ENCODE measurements at regions not wholly inside any gene's neighbourhood (a gene's known extent, or its start where the extent isn't known, plus 50 kb on each side); places are given as distances from the start of the nearest gene placed in this dataset.
"Not testable (repeated sequence)": the region's sequence is repeated elsewhere in the genome, so short reads cannot be mapped to it uniquely, and the experiment has no call there.

GRCh38 chr21:36207577-36208320, 51.1 kb downstream of the DOP1B start:
- no peak for DNase-seq

DNA sequence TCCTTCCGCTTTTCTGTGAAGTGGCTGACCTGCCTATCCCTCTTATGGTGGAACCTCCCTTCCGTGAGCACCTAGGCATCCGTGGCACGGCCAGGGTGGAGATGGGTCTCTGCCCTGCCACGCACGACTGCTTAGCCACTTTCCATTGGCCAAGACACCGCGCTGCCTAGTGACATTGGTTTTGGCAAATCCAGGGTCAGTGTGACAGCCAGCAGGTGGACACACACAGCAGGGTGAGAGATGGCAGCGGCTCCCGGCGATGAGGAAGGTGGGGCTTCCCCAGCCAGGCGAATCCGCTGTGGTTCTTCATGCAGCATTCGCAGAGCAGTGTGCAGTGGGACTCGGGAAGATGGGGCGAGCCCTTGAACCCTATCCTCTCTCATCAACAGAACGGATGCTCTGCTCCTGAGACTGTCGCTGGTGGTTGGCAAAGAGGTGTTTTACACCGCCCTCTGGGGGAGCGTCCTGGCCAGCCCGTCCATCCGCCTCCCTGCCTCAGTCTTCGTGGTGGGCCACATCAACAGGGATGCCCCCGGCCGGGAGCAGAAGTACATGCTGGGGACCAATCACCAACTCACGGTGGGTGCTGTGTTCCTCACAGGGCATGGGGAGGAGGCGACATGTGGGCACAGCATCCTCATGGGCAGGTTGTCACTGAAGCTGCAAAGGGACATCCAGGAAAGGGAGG, 51.8 kb downstream of the DOP1B start:
- DNase-seq = no peak

DNA sequence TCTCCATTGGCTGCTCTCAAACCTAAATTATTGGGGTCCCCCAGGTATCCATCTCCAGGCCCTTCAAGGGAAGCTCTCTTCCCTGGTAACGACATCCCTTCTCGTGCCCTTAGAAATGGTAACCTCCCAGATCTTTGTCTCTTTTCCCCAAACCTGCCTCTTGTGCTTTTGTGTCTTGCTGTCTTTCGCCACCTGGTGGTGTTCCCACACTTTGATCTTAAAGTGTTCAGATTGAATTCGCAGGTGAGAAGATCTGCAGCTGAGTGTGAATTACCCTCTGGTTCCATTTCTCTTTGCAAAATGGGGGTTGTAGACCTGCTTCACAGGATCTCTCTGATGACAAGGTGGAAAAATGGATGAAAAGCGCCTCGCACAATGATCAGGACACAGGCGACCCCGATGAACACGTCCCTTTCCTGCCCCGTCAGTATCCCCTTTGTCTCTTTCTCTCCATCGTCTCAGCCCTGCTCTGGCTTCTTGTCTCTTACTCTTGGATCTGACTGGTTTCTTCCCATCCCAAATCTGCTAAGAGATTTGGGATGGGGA, 53.1 kb downstream of the DOP1B start:
- DNase-seq = peak; percentile 62

- no peak for DNase-seq
Measured at GRCh38 chr21:36210779-36211659, 54.4 kb downstream of the DOP1B start.

GRCh38 chr21:36211660-36212512, 55.3 kb downstream of the DOP1B start:
- no peak for DNase-seq

- no peak for DNase-seq
Measured at GRCh38 chr21:36212513-36212780, 55.8 kb downstream of the DOP1B start.

DNA sequence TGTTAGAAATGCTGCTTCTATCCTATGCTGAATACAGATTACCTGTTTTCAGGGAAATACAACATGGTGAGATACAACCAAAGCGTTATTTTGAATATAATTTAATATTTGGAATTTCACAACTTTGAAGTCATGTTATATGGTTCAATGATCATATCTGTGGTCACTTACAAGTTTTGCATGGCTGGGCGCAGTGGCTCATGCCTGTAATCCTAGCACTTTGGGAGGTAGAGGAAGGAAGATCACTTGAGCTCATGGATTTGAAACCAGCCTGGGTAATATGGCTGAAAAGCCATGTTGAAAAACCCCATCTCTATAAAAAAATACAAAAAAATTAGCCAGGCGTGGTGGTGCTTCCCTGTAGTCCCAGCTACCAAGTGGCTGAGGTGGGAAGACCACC, 57.9 kb downstream of the DOP1B start:
- DNase-seq = no peak

GRCh38 chr21:36217743-36218142, 61.1 kb downstream of the DOP1B start:
- no peak for DNase-seq

DNA sequence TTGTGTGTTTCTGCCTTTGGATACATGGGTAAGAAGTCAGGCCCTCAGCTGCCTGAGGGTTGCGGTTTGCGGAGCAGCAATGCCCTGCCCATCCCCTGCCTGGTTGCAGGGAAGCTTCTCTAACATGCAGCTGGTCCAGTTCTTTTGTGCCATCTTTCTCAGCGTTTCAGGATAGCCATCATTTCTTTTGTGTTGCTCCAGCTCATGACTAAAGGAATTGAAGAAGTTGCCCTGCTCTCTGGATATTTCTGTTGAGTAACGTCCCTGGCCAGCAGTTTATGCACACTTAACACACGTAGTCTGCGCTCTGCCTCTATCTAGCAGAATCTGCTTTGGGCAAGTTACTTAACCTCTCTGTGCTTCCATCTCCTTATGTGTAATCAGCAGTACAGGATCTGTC, 62.1 kb downstream of the DOP1B start:
- no peak for DNase-seq

GRCh38 chr21:36223451-36223850, 66.8 kb downstream of the DOP1B start:
- DNase-seq = no peak

DNA sequence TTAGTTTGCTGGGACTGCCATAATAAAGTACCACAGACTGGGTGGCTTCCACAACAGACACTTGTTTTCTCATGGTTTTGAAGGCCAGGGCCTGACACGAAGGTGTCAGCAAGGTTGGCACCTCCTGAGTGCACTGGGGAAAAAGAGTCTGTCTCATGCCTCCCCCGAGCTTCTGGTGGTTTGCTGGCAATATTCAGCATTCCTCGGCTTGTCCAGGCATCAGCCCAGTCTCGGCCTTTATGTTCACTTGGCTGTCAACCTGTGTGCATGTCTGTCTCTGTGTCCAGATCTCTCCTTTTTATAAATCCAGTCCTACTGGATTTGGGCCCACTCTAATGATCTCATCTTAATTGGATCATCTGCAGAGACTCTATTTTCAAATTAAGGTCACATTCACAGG, 72.6 kb downstream of the DOP1B start:
- DNase-seq = no peak

- not testable (repeated sequence) for DNase-seq
Measured at GRCh38 chr21:36231444-36231843, 74.8 kb downstream of the DOP1B start.

- no peak for DNase-seq
Measured at GRCh38 chr21:36232641-36233040, 76.0 kb downstream of the DOP1B start.

GRCh38 chr21:36235058-36235582, 78.5 kb downstream of the DOP1B start:
- no peak for DNase-seq

- no peak for DNase-seq
Measured at GRCh38 chr21:36236052-36236730, 79.6 kb downstream of the DOP1B start.

GRCh38 chr21:36237441-36237840, 80.8 kb downstream of the DOP1B start:
- DNase-seq = no peak

DNA sequence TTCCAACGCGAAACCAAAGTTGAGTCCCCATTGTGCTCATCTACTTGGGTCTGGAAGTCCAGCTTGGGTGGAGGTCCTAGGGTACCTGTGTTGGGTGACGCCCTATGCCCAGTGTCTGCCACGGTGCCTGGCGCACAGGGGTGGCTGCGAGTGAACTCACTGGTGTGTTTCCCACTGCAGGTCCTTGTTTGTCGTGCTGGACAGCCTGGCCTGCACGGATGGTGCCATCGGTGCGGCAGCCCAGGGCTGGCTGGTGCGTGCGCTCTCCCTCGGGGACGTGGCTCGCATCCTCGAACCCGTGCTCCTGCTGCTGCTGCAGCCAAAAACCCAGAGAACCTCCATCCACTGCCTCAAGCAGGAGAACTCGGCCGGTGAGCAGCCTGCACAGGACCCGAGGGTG, 80.4 kb upstream of the MORC3 start:
- no peak for DNase-seq

DNA sequence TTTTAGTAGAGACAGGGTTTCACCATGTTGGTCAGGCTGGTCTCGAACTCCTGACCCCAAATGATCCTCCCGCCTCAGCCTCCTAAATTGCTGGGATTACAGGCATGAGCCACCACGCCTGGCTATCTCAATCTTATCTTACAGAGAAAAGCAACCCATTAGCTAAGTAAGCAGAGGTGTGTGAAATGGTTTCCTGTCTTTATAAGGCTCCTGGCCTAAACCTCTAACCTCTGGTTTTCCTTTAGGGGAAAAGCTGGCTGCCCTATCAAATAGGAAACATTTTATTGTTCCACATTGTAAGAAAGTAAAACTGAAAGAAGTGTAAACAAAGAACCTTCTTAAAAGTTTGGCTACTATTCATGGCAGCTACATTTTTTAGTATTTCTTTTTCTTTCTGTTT, 78.3 kb upstream of the MORC3 start:
- DNase-seq = no peak

DNA sequence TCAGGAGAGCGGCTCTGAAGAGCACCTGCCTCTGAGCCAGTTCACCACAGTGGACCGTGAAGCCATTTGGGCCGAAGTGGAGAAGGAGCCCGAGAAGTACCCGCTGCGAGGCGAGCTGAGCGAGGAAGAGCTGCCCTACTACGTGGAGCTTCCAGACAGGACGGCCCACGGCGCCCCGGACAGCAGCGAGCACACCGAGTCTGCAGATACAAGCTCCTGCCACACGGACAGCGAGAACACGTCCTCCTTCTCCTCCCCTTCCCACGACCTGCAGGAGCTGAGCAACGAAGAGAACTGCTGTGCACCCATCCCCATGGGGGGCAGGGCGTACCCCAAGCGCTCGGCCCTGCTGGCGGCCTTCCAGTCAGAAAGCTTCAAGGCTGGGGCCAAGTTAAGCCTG, 74.9 kb upstream of the MORC3 start:
- no peak for DNase-seq

DNA sequence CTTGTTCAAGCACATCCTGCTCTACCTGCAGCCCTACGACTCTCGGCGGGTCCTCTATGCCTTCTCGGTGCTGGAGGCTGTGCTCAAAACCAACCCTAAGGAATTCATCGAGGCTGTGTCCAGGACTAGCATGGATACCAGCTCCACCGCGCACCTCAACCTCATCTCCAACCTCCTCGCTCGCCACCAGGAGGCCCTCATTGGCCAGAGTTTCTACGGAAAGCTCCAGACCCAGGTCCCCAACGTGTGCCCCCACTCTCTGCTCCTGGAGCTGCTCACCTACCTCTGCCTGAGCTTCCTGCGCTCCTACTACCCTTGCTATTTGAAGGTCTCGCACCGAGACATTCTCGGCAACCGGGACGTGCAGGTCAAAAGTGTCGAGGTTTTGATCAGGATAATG, 74.3 kb upstream of the MORC3 start:
- DNase-seq = no peak

- DNase-seq = no peak
Measured at GRCh38 chr21:36246080-36246631, 73.8 kb upstream of the MORC3 start.
